ENCODE measurements at regions not wholly inside any gene's neighbourhood (a gene's known extent, or its start where the extent isn't known, plus 50 kb on each side); places are given as distances from the start of the nearest gene placed in this dataset.

GRCh38 chr4:59615316-59615715, 1584.8 kb upstream of the ADGRL3 start:
- TF ChIP-seq EZH2phosphoT487 (IDR thresholded peaks at IDR 0.05; ENCODE audit: insufficient read depth, low read depth) (no peak), EZH2 (IDR thresholded peaks at IDR 0.05; ENCODE audit: insufficient read depth, poor library complexity, severe bottlenecking) (no peak)

Data from GM23248 (cell line).